H1 (cell line): ENCODE measurements at regions not wholly inside any gene's neighbourhood (a gene's known extent, or its start where the extent isn't known, plus 50 kb on each side); places are given as distances from the start of the nearest gene placed in this dataset.

Source experiments
- CTCF ChIA-PET: fragments of 300-600 bp; sonication (Branson Sonifier 250); formaldehyde crosslinking; loops from one replicate; lab custom pipeline; 2021; ENCODE audit not compliant: partially characterized antibody; lab: Charles Lee
- POLR2A ChIA-PET: fragments of 300-600 bp; sonication (Branson Sonifier 250); formaldehyde crosslinking; loops from one replicate; lab custom pipeline; 2021; ENCODE audit warnings: inconsistent platforms; ENCODE audit not compliant: partially characterized antibody; lab: Charles Lee
- DNase-seq, 2 experiments: peaks; one replicate each; pipeline versions ENCODE4 v3.0.0 to v3.0.0-alpha.2; 2010 to 2022; ENCODE audit warnings: low spot score in 2 of 2, low read depth in 1 of 2, mixed read lengths in 1 of 2
- FAIRE-seq: peaks from 2 replicates; lab custom pipeline; 2011; peaks lifted over from hg19 to GRCh38; lab: Jason Lieb, UNC
- H2AFZ ChIP-seq: 2 replicates; pipeline ENCODE4 v1.8.1; 2012; ENCODE audit warnings: low read length, inconsistent platforms
- H2AK5ac ChIP-seq: 2 replicates; pipeline ENCODE4 v1.6.1; 2013; ENCODE audit warnings: low read depth, low read length
- H2BK120ac ChIP-seq: replicated peaks from 2 replicates; pipeline ENCODE3; 2013; ENCODE audit warnings: low read depth, low read length, inconsistent platforms
- H2BK12ac ChIP-seq: 2 replicates; pipeline ENCODE4 v1.6.1; 2013; ENCODE audit warnings: low read depth, low read length
- H2BK15ac ChIP-seq: 2 replicates; pipeline ENCODE4 v1.6.1; 2013; ENCODE audit warnings: low read length
- H2BK20ac ChIP-seq: 2 replicates; pipeline ENCODE4 v1.6.1; 2013; ENCODE audit warnings: low read length
- H2BK5ac ChIP-seq: 2 replicates; pipeline ENCODE4 v1.6.1; 2013; ENCODE audit warnings: low read depth, low read length
- H3K14ac ChIP-seq: 2 replicates; pipeline ENCODE4 v1.6.1; 2013; ENCODE audit warnings: inconsistent platforms; ENCODE audit not compliant: insufficient read length
- H3K18ac ChIP-seq: 2 replicates; pipeline ENCODE4 v1.6.1; 2013; ENCODE audit warnings: low read length; ENCODE audit errors: extremely low read depth
- H3K23ac ChIP-seq: 2 replicates; pipeline ENCODE4 v1.6.1; 2013; ENCODE audit warnings: inconsistent platforms; ENCODE audit not compliant: insufficient read length
- H3K23me2 ChIP-seq: 2 replicates; pipeline ENCODE4 v1.6.1; 2013; ENCODE audit warnings: low read depth, low read length
- H3K27ac ChIP-seq: 2 replicates; pipeline ENCODE4 v1.6.1; 2011; ENCODE audit warnings: low read depth, low read length, inconsistent platforms
- H3K27me3 ChIP-seq, 4 experiments: replicated peaks in 1 of 4; 1 replicate in 1 of 4; 2 replicates in 3 of 4; pipeline versions ENCODE4 v1.6.1 to v1.8.1; 2011 to 2013; ENCODE audit warnings: low read length in 3 of 4, mild to moderate bottlenecking in 3 of 4, inconsistent platforms in 2 of 4, mixed read lengths in 2 of 4, moderate library complexity in 1 of 4; ENCODE audit not compliant: control insufficient read depth in 3 of 4, insufficient read depth in 3 of 4; ENCODE audit errors: extremely low read depth in 1 of 4
- H3K36me3 ChIP-seq, 4 experiments: 2 replicates each; pipeline versions ENCODE4 v1.6.1 to v1.8.1; 2011 to 2013; ENCODE audit warnings: mild to moderate bottlenecking in 4 of 4, low read length in 3 of 4, moderate library complexity in 2 of 4, control low read depth in 1 of 4, inconsistent platforms in 1 of 4; ENCODE audit not compliant: insufficient read depth in 4 of 4, control insufficient read depth in 2 of 4
- H3K4ac ChIP-seq: replicated peaks from 2 replicates; pipeline ENCODE3; 2013; ENCODE audit warnings: low read length, low read depth, mixed read lengths, inconsistent platforms; ENCODE audit not compliant: insufficient read length
- H3K4me1 ChIP-seq, 4 experiments: replicated peaks in 1 of 4; 1 replicate in 1 of 4; 2 replicates in 3 of 4; pipeline versions ENCODE4 v1.6.1 to v1.8.1; 2011 to 2013; ENCODE audit warnings: low read length in 3 of 4, inconsistent platforms in 2 of 4, mixed read lengths in 1 of 4; ENCODE audit not compliant: insufficient read depth in 4 of 4, control insufficient read depth in 3 of 4
- H3K4me2 ChIP-seq, 2 experiments: 2 replicates each; pipeline versions ENCODE4 v1.6.1 to v1.8.1; 2011 to 2013; ENCODE audit warnings: low read depth in 2 of 2, low read length in 2 of 2, control low read depth in 1 of 2, inconsistent platforms in 1 of 2, mild to moderate bottlenecking in 1 of 2; ENCODE audit not compliant: insufficient read depth in 1 of 2
- H3K4me3 ChIP-seq, 4 experiments: fragments of 200-600, 300-600 bp in 1 of 4; sonication (generic), shearing (Covaris generic), sonication (Bioruptor Twin) in 1 of 4; 2 replicates each; pipeline versions ENCODE4 v1.5.1 to v1.8.1; 2011 to 2016; ENCODE audit warnings: low read length in 4 of 4, low read depth in 3 of 4, control low read depth in 2 of 4, inconsistent platforms in 2 of 4, mild to moderate bottlenecking in 2 of 4, mixed read lengths in 1 of 4, moderate library complexity in 1 of 4; ENCODE audit not compliant: insufficient read depth in 2 of 4; ENCODE audit errors: extremely low read depth in 1 of 4
- H3K56ac ChIP-seq: replicated peaks from 2 replicates; pipeline ENCODE3; 2013; ENCODE audit warnings: low read depth, mild to moderate bottlenecking, mixed read lengths, low read length, inconsistent platforms; ENCODE audit not compliant: insufficient read length
- H3K79me1 ChIP-seq: 2 replicates; pipeline ENCODE4 v1.6.1; 2013; ENCODE audit warnings: low read depth, low read length, control low read depth
- H3K79me2 ChIP-seq, 2 experiments: 2 replicates each; pipeline versions ENCODE4 v1.6.1 to v1.8.1; 2012 to 2013; ENCODE audit warnings: low read length in 2 of 2, mild to moderate bottlenecking in 2 of 2, inconsistent platforms in 1 of 2; ENCODE audit not compliant: insufficient read depth in 2 of 2, control insufficient read depth in 1 of 2
- H3K9ac ChIP-seq, 4 experiments: replicated peaks in 1 of 4; 1 replicate in 1 of 4; 2 replicates in 3 of 4; pipeline versions ENCODE4 v1.6.1 to v1.8.1; 2011 to 2013; ENCODE audit warnings: low read depth in 3 of 4, low read length in 3 of 4, control low read depth in 2 of 4, mild to moderate bottlenecking in 2 of 4, moderate library complexity in 2 of 4, inconsistent platforms in 1 of 4; ENCODE audit errors: extremely low read depth in 1 of 4
- H3K9me3 ChIP-seq, 2 experiments: 2 replicates each; pipeline versions ENCODE4 v1.6.1 to v1.8.1; 2012 to 2013; ENCODE audit warnings: mild to moderate bottlenecking in 2 of 2, moderate library complexity in 2 of 2, control low read depth in 1 of 2, inconsistent platforms in 1 of 2, low read depth in 1 of 2, low read length in 1 of 2, mixed read lengths in 1 of 2; ENCODE audit not compliant: insufficient read depth in 2 of 2
- H4K20me1 ChIP-seq, 2 experiments: replicated peaks in 1 of 2; 2 replicates each; pipeline versions ENCODE3 to v1.8.1; 2011 to 2013; ENCODE audit warnings: inconsistent platforms in 2 of 2, low read length in 2 of 2, mild to moderate bottlenecking in 1 of 2; ENCODE audit not compliant: insufficient read depth in 2 of 2, control insufficient read depth in 1 of 2
- H4K5ac ChIP-seq: 2 replicates; pipeline ENCODE4 v1.6.1; 2013; ENCODE audit warnings: low read length, low read depth, mixed read lengths, inconsistent platforms; ENCODE audit not compliant: insufficient read length
- H4K8ac ChIP-seq: 2 replicates; pipeline ENCODE4 v1.8.0; 2013; ENCODE audit warnings: mild to moderate bottlenecking, moderate library complexity, low read length, inconsistent platforms; ENCODE audit not compliant: insufficient read depth; ENCODE audit errors: extremely low read depth
- H4K91ac ChIP-seq: replicated peaks from 2 replicates; pipeline ENCODE3; 2013; ENCODE audit warnings: low read length, mixed read lengths, inconsistent platforms; ENCODE audit not compliant: insufficient read length
- GABPA ChIP-seq: IDR thresholded peaks from 2 replicates; pipeline ENCODE4 v1.6.1; 2011; ENCODE audit warnings: mild to moderate bottlenecking, low read length, moderate library complexity, borderline replicate concordance; ENCODE audit not compliant: insufficient read depth
- TEAD4 ChIP-seq: IDR thresholded peaks from 2 replicates; pipeline ENCODE4 v1.6.1; 2012; ENCODE audit warnings: low read depth, low read length, inconsistent platforms, mixed read lengths
- WGBS, 2 experiments: shearing (Covaris generic) in 1 of 2; methylation state at CpG; one replicate each; pipeline versions ENCODE4 v1.1.6 to v1.1.7; 2013 to 2015; ENCODE audit warnings: low lambda C conversion rate in 2 of 2, mixed read lengths in 2 of 2, inconsistent platforms in 1 of 2, low coverage in 1 of 2, missing lambda C conversion rate in 1 of 2; ENCODE audit not compliant: insufficient replicate concordance in 2 of 2, insufficient coverage in 1 of 2, insufficient read length in 1 of 2; ENCODE audit errors: extremely low coverage in 1 of 2, missing lambda C conversion rate in 1 of 2; 5-methylcytosine and 5-hydroxymethylcytosine counted together

- no peaks in the 10 kb centered on the region for H3K79me1 ChIP-seq
- H3K14ac ChIP-seq, result no peak overlapping the region
- TF ChIP-seq GABPA, result no peak
- no peak for TF ChIP-seq TEAD4
- TF ChIP-seq, all 59 proteins: peak for 0
- no peaks in the 10 kb centered on the region for H3K27me3 ChIP-seq
- no peak overlapping the region for H3K4me3 ChIP-seq
- ChIA-PET CTCF (interaction anchor here (0.9 to 1.4 kb wide), 3 partner anchors 8 to 244 kb away, joined by 3 to 4 read pairs (median 3); no protein-coding TSS in a partner anchor), POLR2A (no interaction called here)
- no peak for FAIRE-seq
- H4K20me1 ChIP-seq, result no peaks in the 10 kb centered on the region
- no peak overlapping the region for H3K4me2 ChIP-seq
- no peaks in the 10 kb centered on the region for H3K36me3 ChIP-seq
- no peak overlapping the region for H2AFZ ChIP-seq
- H3K79me2 ChIP-seq, result no peaks in the 10 kb centered on the region
- H3K23ac ChIP-seq, result no peak overlapping the region
- H2BK15ac ChIP-seq, result no peak overlapping the region
- no peaks in the 10 kb centered on the region; the same call in 1 of the 2 replicates for H3K23me2 ChIP-seq
- no peak overlapping the region for H4K8ac ChIP-seq
- no peak overlapping the region for H3K18ac ChIP-seq
- H3K4ac ChIP-seq, result no peak overlapping the region
- no peak overlapping the region for H2BK120ac ChIP-seq
- H2BK12ac ChIP-seq, result no peak overlapping the region
- no peak overlapping the region for H2AK5ac ChIP-seq
- H2BK5ac ChIP-seq, result no peak overlapping the region
- H4K5ac ChIP-seq, result no peak overlapping the region
- WGBS, 2 experiments, result 92% methylated on average over 2 of the region's 2 CpGs; no CpG with 5 or more reads in 1 of the 2 experiments
- no peak overlapping the region for H4K91ac ChIP-seq
- H3K4me1 ChIP-seq, result no peaks in the 10 kb centered on the region
- no peak for DNase-seq
- no peak overlapping the region for H2BK20ac ChIP-seq
- no peaks in the 10 kb centered on the region for H3K9me3 ChIP-seq
- H3K9ac ChIP-seq, result no peak overlapping the region
- H3K56ac ChIP-seq, result no peak overlapping the region
- no peak overlapping the region for H3K27ac ChIP-seq
Measured at GRCh38 chr3:81958972-81959640, 197.7 kb upstream of the GBE1 start.
